GM06990 (cell line): ENCODE measurements at regions not wholly inside any gene's neighbourhood (a gene's known extent, or its start where the extent isn't known, plus 50 kb on each side); places are given as distances from the start of the nearest gene placed in this dataset.

Experiments used
- DNase-seq: peaks from one replicate; pipeline ENCODE4 v3.0.0-alpha.2; 2011; ENCODE audit not compliant: insufficient read length; ENCODE audit errors: extremely low read depth
- H3K27me3 ChIP-seq: replicated peaks from 2 replicates; pipeline ENCODE4 v1.6.0; 2011; ENCODE audit warnings: low read length; ENCODE audit not compliant: control insufficient read depth, insufficient read depth
- H3K36me3 ChIP-seq: 2 replicates; pipeline ENCODE4 v1.5.1; 2011; ENCODE audit warnings: low read length; ENCODE audit not compliant: control insufficient read depth, insufficient read depth
- H3K4me3 ChIP-seq: replicated peaks from 2 replicates; pipeline ENCODE4 v1.5.1; 2011; ENCODE audit warnings: low read depth, mild to moderate bottlenecking, control low read depth, low read length
- CTCF ChIP-seq: IDR thresholded peaks from 2 replicates; pipeline ENCODE4 v1.5.1; 2011; ENCODE audit warnings: low read length, control low read depth, mild to moderate bottlenecking, inconsistent platforms; ENCODE audit not compliant: insufficient read depth, poor library complexity, severe bottlenecking

- H3K4me3 ChIP-seq = no peak overlapping the region
- H3K27me3 ChIP-seq = no peaks in the 10 kb centered on the region
- DNase-seq = no peak
- TF ChIP-seq CTCF = no peak
- H3K36me3 ChIP-seq = no peaks in the 10 kb centered on the region
These were observed 368.7 kb upstream of the PRICKLE1 start for GRCh38 chr12:42958291-42958674.

- H3K36me3 ChIP-seq = no peaks in the 10 kb centered on the region
- H3K4me3 ChIP-seq = no peak overlapping the region
- H3K27me3 ChIP-seq = no peaks in the 10 kb centered on the region
- TF ChIP-seq CTCF = no peak
- DNase-seq = no peak
These were observed 368.2 kb upstream of the PRICKLE1 start for GRCh38 chr12:42957561-42958290.

GRCh38 chr12:42957136-42957535 lies 367.6 kb upstream of the PRICKLE1 start:
- no peaks in the 10 kb centered on the region for H3K36me3 ChIP-seq
- H3K4me3 ChIP-seq = no peak overlapping the region
- no peak for DNase-seq
- no peak for TF ChIP-seq CTCF
- no peaks in the 10 kb centered on the region for H3K27me3 ChIP-seq

- Histone ChIP-seq H3K4me3 (no peak overlapping the region), H3K27me3 (no peaks in the 10 kb centered on the region), H3K36me3 (no peaks in the 10 kb centered on the region)
- TF ChIP-seq CTCF = no peak
- no peak for DNase-seq
These were observed 363.5 kb upstream of the PRICKLE1 start for GRCh38 chr12:42953021-42953420.

GRCh38 chr12:42946871-42947381 lies 357.4 kb upstream of the PRICKLE1 start:
- Histone ChIP-seq H3K4me3 (no peak overlapping the region), H3K27me3 (no peaks in the 10 kb centered on the region), H3K36me3 (no peaks in the 10 kb centered on the region)
- no peak for DNase-seq
- TF ChIP-seq CTCF = no peak

- no peak for DNase-seq
- no peak overlapping the region for H3K4me3 ChIP-seq
- no peaks in the 10 kb centered on the region for H3K36me3 ChIP-seq
- TF ChIP-seq CTCF = no peak
- H3K27me3 ChIP-seq = no peaks in the 10 kb centered on the region
These were observed 356.4 kb upstream of the PRICKLE1 start for GRCh38 chr12:42945927-42946326.
